Brain microvascular endothelial cell (primary cell): ENCODE measurements at regions not wholly inside any gene's neighbourhood (a gene's known extent, or its start where the extent isn't known, plus 50 kb on each side); places are given as distances from the start of the nearest gene placed in this dataset.

ENCODE experiments used
- DNase-seq: peaks from one replicate; pipeline ENCODE4 v3.0.0-alpha.2; 2020
- H3K27ac ChIP-seq: fragments of 250-450 bp; sonication (Bioruptor Pico); 2 replicates; pipeline ENCODE4 v1.5.1; 2020; ENCODE audit warnings: mild to moderate bottlenecking, moderate library complexity
- H3K27me3 ChIP-seq: fragments of 250-450 bp; sonication (Bioruptor Pico); replicated peaks from 2 replicates; pipeline ENCODE4 v1.5.1; 2020; ENCODE audit warnings: mild to moderate bottlenecking
- H3K36me3 ChIP-seq: fragments of 250-450 bp; sonication (Bioruptor Pico); replicated peaks from 2 replicates; pipeline ENCODE4 v1.5.1; 2020; ENCODE audit warnings: mild to moderate bottlenecking
- H3K4me3 ChIP-seq: 2 replicates; pipeline ENCODE4 v1.5.1; 2011; ENCODE audit warnings: low read depth, mild to moderate bottlenecking, control low read depth, low read length, moderate library complexity
- CTCF ChIP-seq: IDR thresholded peaks from 2 replicates; pipeline ENCODE4 v1.5.1; 2011; ENCODE audit warnings: low read depth, mild to moderate bottlenecking, moderate library complexity, low read length, control low read depth, inconsistent platforms; ENCODE audit errors: missing control alignments
- in situ Hi-C: cut with HindIII; loops from 2 replicates; pipeline ENCODE4 v1.10.0; 2017; ENCODE audit warnings: low sequenced_read_pairs, low pct_ligation_motif_present

- in situ Hi-C loops = no loop called here
- Histone ChIP-seq H3K27me3 (no peaks in the 10 kb centered on the region), H3K27ac (no peak overlapping the region), H3K36me3 (no peaks in the 10 kb centered on the region), H3K4me3 (no peak overlapping the region)
- DNase-seq = no peak
- no peak for TF ChIP-seq CTCF
Observed at GRCh38 chr12:90100579-90100978, 391.9 kb upstream of the ATP2B1 start.

GRCh38 chr12:90099288-90099687 is 390.6 kb upstream of the ATP2B1 start:
- Histone ChIP-seq H3K4me3 (no peak overlapping the region), H3K36me3 (no peaks in the 10 kb centered on the region), H3K27me3 (no peaks in the 10 kb centered on the region), H3K27ac (peak overlapping the region; percentile 36)
- in situ Hi-C loops = no loop called here
- no peak for TF ChIP-seq CTCF
- no peak for DNase-seq

- Histone ChIP-seq H3K4me3 (no peak overlapping the region), H3K27me3 (no peaks in the 10 kb centered on the region), H3K27ac (no peak overlapping the region), H3K36me3 (no peaks in the 10 kb centered on the region)
- TF ChIP-seq CTCF = no peak
- DNase-seq = no peak
- in situ Hi-C loops = no loop called here
Observed at GRCh38 chr12:90098132-90098779, 389.6 kb upstream of the ATP2B1 start.

- no peaks in the 10 kb centered on the region for H3K27me3 ChIP-seq
- no peak overlapping the region for H3K4me3 ChIP-seq
- DNase-seq = no peak
- in situ Hi-C loops = no loop called here
- TF ChIP-seq CTCF = no peak
- no peaks in the 10 kb centered on the region for H3K36me3 ChIP-seq
- peak overlapping the region; percentile 80 for H3K27ac ChIP-seq
Observed at GRCh38 chr12:90091809-90092208, 383.2 kb upstream of the ATP2B1 start.

- Histone ChIP-seq H3K27me3 (no peaks in the 10 kb centered on the region), H3K36me3 (no peaks in the 10 kb centered on the region), H3K27ac (peak overlapping the region; percentile 80), H3K4me3 (no peak overlapping the region)
- DNase-seq = peak; percentile 92
- in situ Hi-C loops = no loop called here
- no peak for TF ChIP-seq CTCF
Observed at GRCh38 chr12:90090929-90091651, 382.5 kb upstream of the ATP2B1 start.
